GM23248 (cell line): ENCODE measurements at regions not wholly inside any gene's neighbourhood (a gene's known extent, or its start where the extent isn't known, plus 50 kb on each side); places are given as distances from the start of the nearest gene placed in this dataset.

Experiments
- DNase-seq: peaks from one replicate; pipeline ENCODE4 v3.0.0-alpha.2; 2015
- H2AFZ ChIP-seq: fragments of 200-600 bp; sonication (generic); 2 replicates; pipeline ENCODE4 v1.6.1; 2016; ENCODE audit warnings: antibody characterized with exemption
- H3F3A ChIP-seq: fragments of 200-600 bp; sonication (generic); 2 replicates; pipeline ENCODE4 v1.6.1; 2016; ENCODE audit warnings: mild to moderate bottlenecking, antibody characterized with exemption, mixed run types; ENCODE audit not compliant: insufficient read depth
- H3K27ac ChIP-seq: fragments of 200-600 bp; sonication (generic); 2 replicates; pipeline ENCODE4 v1.5.1; 2016; ENCODE audit warnings: mild to moderate bottlenecking
- H3K27me3 ChIP-seq: fragments of 200-600 bp; sonication (generic); replicated peaks from 2 replicates; pipeline ENCODE4 v1.6.1; 2016; ENCODE audit warnings: mild to moderate bottlenecking; ENCODE audit not compliant: insufficient read depth
- H3K36me3 ChIP-seq: fragments of 200-600 bp; sonication (generic); 2 replicates; pipeline ENCODE4 v1.6.1; 2016; ENCODE audit warnings: low read depth, mild to moderate bottlenecking
- H3K4me1 ChIP-seq: fragments of 200-600 bp; sonication (generic); 2 replicates; pipeline ENCODE4 v1.6.1; 2016; ENCODE audit warnings: mild to moderate bottlenecking; ENCODE audit not compliant: insufficient read depth
- H3K4me2 ChIP-seq: fragments of 200-600 bp; sonication (generic); one replicate; pipeline ENCODE4 v1.6.1; 2016; ENCODE audit warnings: mild to moderate bottlenecking; ENCODE audit not compliant: unreplicated experiment
- H3K4me3 ChIP-seq: fragments of 200-600 bp; sonication (generic); 2 replicates; pipeline ENCODE4 v1.5.1; 2016; ENCODE audit warnings: mild to moderate bottlenecking
- H3K79me2 ChIP-seq: fragments of 200-600 bp; sonication (generic); 2 replicates; pipeline ENCODE4 v1.6.1; 2016; ENCODE audit warnings: mild to moderate bottlenecking; ENCODE audit not compliant: insufficient read depth
- H3K9ac ChIP-seq: fragments of 200-600 bp; sonication (generic); 2 replicates; pipeline ENCODE4 v1.6.1; 2016; ENCODE audit warnings: mild to moderate bottlenecking
- H3K9me2 ChIP-seq: fragments of 200-600 bp; sonication (generic); 2 replicates; pipeline ENCODE4 v1.6.1; 2016; ENCODE audit warnings: mixed run types, mild to moderate bottlenecking, moderate library complexity; ENCODE audit not compliant: insufficient read depth
- H3K9me3 ChIP-seq: fragments of 200-600 bp; sonication (generic); one replicate; pipeline ENCODE4 v1.6.1; 2017; ENCODE audit warnings: low read depth
- H4K20me1 ChIP-seq: fragments of 200-600 bp; sonication (generic); 2 replicates; pipeline ENCODE4 v1.6.0; 2016; ENCODE audit not compliant: insufficient read depth
- EZH2 ChIP-seq: fragments of 200-600 bp; sonication (generic); IDR thresholded peaks from 2 replicates; pipeline ENCODE4 v1.6.1; 2018; ENCODE audit warnings: antibody characterized with exemption, mild to moderate bottlenecking; ENCODE audit not compliant: insufficient read depth, poor library complexity, severe bottlenecking
- EZH2phosphoT487 ChIP-seq: fragments of 200-600 bp; sonication (generic); IDR thresholded peaks from 2 replicates; pipeline ENCODE4 v1.6.1; 2018; ENCODE audit warnings: antibody characterized with exemption, moderate library complexity, mild to moderate bottlenecking, low read depth; ENCODE audit not compliant: insufficient read depth
- WGBS, 2 experiments: methylation state at CpG; one replicate each; pipeline ENCODE4 v1.1.6; 2015 to 2017; ENCODE audit warnings: low lambda C conversion rate in 2 of 2, low coverage in 1 of 2; ENCODE audit errors: missing lambda C conversion rate in 2 of 2; 5-methylcytosine and 5-hydroxymethylcytosine counted together
- in situ Hi-C: fragments of 300-500 bp; cut with MboI; formaldehyde crosslinking; loops from 2 replicates; pipeline ENCODE4 v1.15.0; 2020

- WGBS, 2 experiments: 43 to 48% methylated on average over 2 of the region's 2 CpGs
- H4K20me1 ChIP-seq: no peaks in the 10 kb centered on the region
- H3K27ac ChIP-seq: no peak overlapping the region
- H3K36me3 ChIP-seq: no peaks in the 10 kb centered on the region
- H3K4me1 ChIP-seq: peaks cover 20% of the 10 kb centered on the region
- no peak overlapping the region for H3K4me2 ChIP-seq
- H3K9me3 ChIP-seq: no peaks in the 10 kb centered on the region
- DNase-seq: no peak
- H3K4me3 ChIP-seq: no peak overlapping the region
- H2AFZ ChIP-seq: no peak overlapping the region
- H3K79me2 ChIP-seq: no peaks in the 10 kb centered on the region
- in situ Hi-C loops: no loop called here
- H3K27me3 ChIP-seq: peaks cover 7% of the 10 kb centered on the region
- no peak for TF ChIP-seq EZH2phosphoT487
- TF ChIP-seq EZH2: no peak
- H3F3A ChIP-seq: peaks cover 20% of the 10 kb centered on the region
- H3K9me2 ChIP-seq: no peaks in the 10 kb centered on the region
- no peak overlapping the region for H3K9ac ChIP-seq
Observed at GRCh38 chr3:184503647-184504046, 57.9 kb upstream of the EPHB3 start.

- H3K27me3 ChIP-seq: no peaks in the 10 kb centered on the region; the same call in none of the 2 replicates
Observed at GRCh38 chr3:184505076-184505878, 56.3 kb upstream of the EPHB3 start.

GRCh38 chr3:184506561-184506991 is 55.0 kb upstream of the EPHB3 start:
- Histone ChIP-seq H4K20me1 (no peaks in the 10 kb centered on the region), H3K79me2 (no peaks in the 10 kb centered on the region), H3K9me3 (peaks cover 2% of the 10 kb centered on the region), H3K27ac (no peak overlapping the region), H2AFZ (no peak overlapping the region), H3F3A (peaks cover 20% of the 10 kb centered on the region), H3K27me3 (peaks cover 6% of the 10 kb centered on the region), H3K9ac (no peak overlapping the region), H3K4me3 (no peak overlapping the region), H3K9me2 (no peaks in the 10 kb centered on the region), H3K36me3 (no peaks in the 10 kb centered on the region), H3K4me1 (peaks cover 20% of the 10 kb centered on the region), H3K4me2 (peak overlapping the region; percentile 14)
- DNase-seq: peak; percentile 51
- TF ChIP-seq EZH2phosphoT487 (no peak), EZH2 (no peak)
- in situ Hi-C loops: no loop called here
- 2 to 3% methylated on average over 8 of the region's 8 CpGs for whole genome bisulfite sequencing, 2 experiments

More at GRCh38 chr3:184505076-184505878, 56.3 kb upstream of the EPHB3 start:
- in situ Hi-C loops: no loop called here
- H3K9ac ChIP-seq: no peak overlapping the region
- H3K9me2 ChIP-seq: no peaks in the 10 kb centered on the region
- 2% methylated on average over 8 to 9 of the region's 9 CpGs for WGBS, 2 experiments
- H3K27ac ChIP-seq: no peak overlapping the region
- H3K9me3 ChIP-seq: no peaks in the 10 kb centered on the region
- no peak overlapping the region for H3K4me3 ChIP-seq
- H3K4me2 ChIP-seq: no peak overlapping the region
- no peak overlapping the region for H2AFZ ChIP-seq
- DNase-seq: peak; percentile 49
- TF ChIP-seq EZH2phosphoT487: no peak
- no peak for TF ChIP-seq EZH2
- peaks cover 20% of the 10 kb centered on the region for H3F3A ChIP-seq
- H3K36me3 ChIP-seq: no peaks in the 10 kb centered on the region
- H4K20me1 ChIP-seq: no peaks in the 10 kb centered on the region
- no peaks in the 10 kb centered on the region for H3K79me2 ChIP-seq
- peaks cover 20% of the 10 kb centered on the region for H3K4me1 ChIP-seq

- no peak overlapping the region for H2AFZ ChIP-seq
- H3K79me2 ChIP-seq: no peaks in the 10 kb centered on the region
- H4K20me1 ChIP-seq: no peaks in the 10 kb centered on the region
- H3K27ac ChIP-seq: no peak overlapping the region
- in situ Hi-C loops: no loop called here
- no peak overlapping the region for H3K4me2 ChIP-seq
- H3K4me1 ChIP-seq: peaks cover 20% of the 10 kb centered on the region
- DNase-seq: no peak
- no peaks in the 10 kb centered on the region for H3K36me3 ChIP-seq
- TF ChIP-seq EZH2 (no peak), EZH2phosphoT487 (no peak)
- H3K27me3 ChIP-seq: peaks cover 23% of the 10 kb centered on the region
- H3K9me3 ChIP-seq: peaks cover 4% of the 10 kb centered on the region
- H3K9me2 ChIP-seq: no peaks in the 10 kb centered on the region
- no peak overlapping the region for H3K9ac ChIP-seq
- H3K4me3 ChIP-seq: no peak overlapping the region
- WGBS, 2 experiments: 88 to 94% methylated on average over 7 to 8 of the region's 8 CpGs
- peaks cover 20% of the 10 kb centered on the region for H3F3A ChIP-seq
Observed at GRCh38 chr3:184508938-184509337, 52.6 kb upstream of the EPHB3 start.
